Activated CD8-positive, alpha-beta T cell treated with anti-CD3 and anti-CD28 coated beads, Interleukin-2, amount 10 ng/mL, durations not matched to agents 7 days and 5 days (primary cell): ENCODE measurements at regions not wholly inside any gene's neighbourhood (a gene's known extent, or its start where the extent isn't known, plus 50 kb on each side); places are given as distances from the start of the nearest gene placed in this dataset.

ENCODE experiments used
- ATAC-seq: fragments of 150-1000 bp; cut with Tn5 transposase; one replicate; pipeline ENCODE4 v1.10.0; 2021; ENCODE audit warnings: moderate library complexity
- CTCF ChIA-PET: fragments of 350-600 bp; sonication (Branson Sonifier 250); formaldehyde crosslinking; loops from one replicate; lab custom pipeline; 2021; ENCODE audit warnings: antibody characterized with exemption; lab: Charles Lee
- POLR2A ChIA-PET: fragments of 350-600 bp; sonication (Branson Sonifier 250); formaldehyde crosslinking; loops from one replicate; lab custom pipeline; 2021; ENCODE audit warnings: antibody characterized with exemption; lab: Charles Lee
- DNase-seq: peaks from one replicate; pipeline ENCODE4 v3.0.0-alpha.2; 2020
- H3K27ac Mint-ChIP-seq: one replicate; pipeline ENCODE4 v1.8.0; 2021; ENCODE audit warnings: mild to moderate bottlenecking, mixed read lengths
- H3K27me3 Mint-ChIP-seq: one replicate; pipeline ENCODE4 v1.8.0; 2021; ENCODE audit warnings: low read depth, mixed read lengths
- H3K36me3 Mint-ChIP-seq: one replicate; pipeline ENCODE4 v1.8.0; 2021; ENCODE audit warnings: low read depth, mixed read lengths
- H3K4me1 Mint-ChIP-seq: one replicate; pipeline ENCODE4 v1.8.0; 2021; ENCODE audit warnings: low read depth, mixed read lengths
- H3K4me3 Mint-ChIP-seq: one replicate; pipeline ENCODE4 v1.8.0; 2021; ENCODE audit warnings: mild to moderate bottlenecking, mixed read lengths
- H3K9me3 Mint-ChIP-seq: one replicate; pipeline ENCODE4 v1.8.0; 2022; ENCODE audit warnings: mixed read lengths; ENCODE audit not compliant: insufficient read depth

DNA sequence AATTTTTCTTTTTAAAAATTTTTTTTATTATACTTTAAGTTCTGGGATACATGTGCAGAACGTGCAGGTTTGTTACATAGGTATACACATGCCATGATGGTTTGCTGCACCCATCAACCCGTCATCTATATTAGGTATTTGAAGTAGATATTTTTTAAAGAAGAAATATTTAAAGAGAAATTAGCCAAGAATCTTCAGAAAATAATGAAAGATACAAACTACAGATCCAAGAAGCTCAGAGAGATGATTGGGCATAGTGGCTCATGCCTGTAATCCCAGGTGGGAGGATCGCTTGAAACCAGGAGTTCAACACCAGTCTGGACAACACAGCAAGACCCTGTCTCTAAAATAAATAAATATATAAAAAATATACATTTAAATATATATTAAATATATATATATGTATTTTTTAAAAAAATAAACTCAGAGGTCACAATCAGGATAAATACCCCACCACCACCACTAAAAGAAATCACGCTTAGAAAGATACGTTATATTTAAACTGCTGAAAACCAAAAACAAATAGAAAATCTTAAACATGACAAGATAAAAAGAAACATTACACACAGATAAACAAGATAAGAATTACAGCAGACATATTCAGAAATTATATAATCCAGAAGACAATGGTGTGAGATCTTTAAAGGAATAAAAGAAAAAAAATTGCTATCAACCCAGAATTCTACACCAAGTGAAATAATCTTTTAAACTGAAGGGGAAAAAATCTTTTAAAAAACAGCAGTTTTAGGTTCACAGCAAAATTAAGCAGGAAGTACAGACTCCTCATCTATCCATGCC lies 57.5 kb downstream of the CSF2 start:
- DNase-seq (no peak), ATAC-seq (no peak)
- Mint-ChIP-seq H3K4me1 (peaks cover 2% of the 10 kb centered on the region), H3K36me3 (peaks cover 14% of the 10 kb centered on the region), H3K27ac (no peak overlapping the region), H3K4me3 (no peak overlapping the region), H3K27me3 (peaks cover 21% of the 10 kb centered on the region), H3K9me3 (peaks cover 9% of the 10 kb centered on the region)
- ChIA-PET POLR2A (no interaction called here), CTCF (interaction anchor here (0.9 kb wide), 1 partner anchor 66 kb away, joined by 3 read pairs; no protein-coding TSS in a partner anchor)

DNA sequence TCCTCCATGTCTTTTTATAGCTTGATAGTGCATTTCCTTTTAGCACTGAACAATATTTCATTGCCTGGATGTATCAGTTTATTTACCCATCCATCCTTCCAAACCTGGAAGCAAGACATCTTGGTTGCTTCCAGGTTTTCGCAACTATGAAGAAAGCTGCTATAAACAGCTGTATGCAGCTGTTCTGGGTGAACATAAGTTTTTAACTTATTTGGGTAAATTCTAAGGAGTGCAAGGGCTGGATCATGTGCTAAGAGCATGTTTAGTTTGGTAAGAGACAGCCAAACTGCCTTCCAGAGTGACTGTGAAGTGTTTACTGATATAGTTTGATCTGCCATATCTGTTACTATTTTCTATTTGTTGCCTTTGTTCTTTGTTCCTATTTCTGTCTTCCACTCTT lies 58.5 kb downstream of the CSF2 start:
- Mint-ChIP-seq H3K27ac (no peak overlapping the region), H3K36me3 (peaks cover 12% of the 10 kb centered on the region), H3K4me3 (no peak overlapping the region), H3K4me1 (peaks cover 2% of the 10 kb centered on the region), H3K9me3 (peaks cover 9% of the 10 kb centered on the region), H3K27me3 (peaks cover 18% of the 10 kb centered on the region)
- POLR2A ChIA-PET: no interaction called here
- DNase-seq (no peak), ATAC-seq (no peak)
- CTCF ChIA-PET: interaction anchor here (0.9 kb wide), 1 partner anchor 67 kb away, joined by 3 read pairs; no protein-coding TSS in a partner anchor

DNA sequence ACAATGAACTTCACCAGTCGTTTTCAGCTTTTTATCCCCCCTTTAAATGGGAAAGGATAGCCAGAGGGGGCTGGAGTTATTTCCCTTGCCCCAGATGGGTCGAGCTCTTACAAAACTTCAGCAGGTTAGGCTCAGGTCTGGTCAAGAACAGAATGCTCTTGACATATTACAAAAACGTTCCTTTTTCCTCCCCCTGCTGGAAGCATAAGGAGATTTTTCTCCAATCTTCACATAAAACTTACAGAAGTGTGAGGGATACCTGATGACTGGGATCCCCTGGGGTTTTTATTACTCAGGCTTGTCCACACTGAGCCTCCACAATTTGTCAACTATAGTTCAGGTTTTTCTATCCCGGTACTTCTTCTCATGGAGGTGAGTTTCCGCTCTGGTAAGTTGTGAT lies 60.8 kb downstream of the CSF2 start:
- POLR2A ChIA-PET: no interaction called here
- H3K27ac Mint-ChIP-seq: no peak overlapping the region
- H3K4me3 Mint-ChIP-seq: no peak overlapping the region
- H3K4me1 Mint-ChIP-seq: peaks cover 2% of the 10 kb centered on the region
- H3K9me3 Mint-ChIP-seq: no peaks in the 10 kb centered on the region
- no peaks in the 10 kb centered on the region for H3K36me3 Mint-ChIP-seq
- ATAC-seq (no peak), DNase-seq (no peak)
- CTCF ChIA-PET: interaction anchor here (0.9 to 3.4 kb wide), 7 partner anchors 18 to 72 kb away, joined by 3 to 14 read pairs (median 5); no protein-coding TSS in a partner anchor
- peaks cover 21% of the 10 kb centered on the region for H3K27me3 Mint-ChIP-seq

DNA sequence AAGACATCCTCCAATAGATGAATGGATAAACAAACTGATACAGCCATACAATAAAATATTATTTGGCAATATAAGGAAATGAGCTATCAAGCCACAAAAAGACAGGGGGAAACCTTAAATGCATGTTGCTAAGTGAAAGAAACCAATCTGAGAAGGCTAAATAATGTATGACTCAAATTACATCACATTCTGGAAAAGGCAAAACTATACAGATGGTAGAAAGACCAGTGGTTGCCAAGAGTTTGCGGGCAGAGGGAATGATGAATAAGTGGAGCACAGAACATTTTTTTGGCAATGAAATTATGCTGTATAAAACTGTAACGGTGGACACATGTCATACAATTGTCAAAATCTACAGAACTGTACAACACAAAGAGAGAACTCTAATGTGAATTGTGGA lies 63.3 kb downstream of the CSF2 start:
- CTCF ChIA-PET: interaction anchor here (1.0 to 1.3 kb wide), 3 partner anchors 42 to 74 kb away, joined by 3 read pairs; no protein-coding TSS in a partner anchor
- H3K27ac Mint-ChIP-seq: no peak overlapping the region
- DNase-seq: no peak
- no peaks in the 10 kb centered on the region for H3K4me1 Mint-ChIP-seq
- no peak for ATAC-seq
- H3K36me3 Mint-ChIP-seq: no peaks in the 10 kb centered on the region
- H3K4me3 Mint-ChIP-seq: no peak overlapping the region
- peaks cover 28% of the 10 kb centered on the region for H3K27me3 Mint-ChIP-seq
- peaks cover 10% of the 10 kb centered on the region for H3K9me3 Mint-ChIP-seq
- POLR2A ChIA-PET: no interaction called here

DNA sequence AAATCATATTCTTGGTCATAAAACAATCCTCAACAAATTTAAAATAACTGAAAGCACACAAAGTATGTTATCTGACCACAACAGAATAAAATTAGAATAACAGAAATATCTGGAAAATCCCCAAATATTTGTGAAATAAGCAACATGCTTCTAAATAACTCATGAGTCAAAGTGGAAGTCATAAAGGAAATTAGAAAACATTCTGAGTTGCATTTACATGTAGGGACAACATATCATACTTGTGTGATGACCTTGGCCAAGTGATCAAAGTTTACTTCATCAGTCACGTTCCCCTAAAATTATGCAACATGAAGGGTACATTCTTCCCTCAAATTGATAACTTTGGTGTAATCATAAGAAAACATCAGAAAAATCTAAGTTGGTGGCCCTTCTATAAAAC lies 64.7 kb downstream of the CSF2 start:
- Mint-ChIP-seq H3K9me3 (peaks cover 14% of the 10 kb centered on the region), H3K36me3 (no peaks in the 10 kb centered on the region), H3K4me3 (no peak overlapping the region), H3K27ac (no peak overlapping the region), H3K27me3 (peaks cover 29% of the 10 kb centered on the region), H3K4me1 (no peaks in the 10 kb centered on the region)
- ChIA-PET POLR2A (no interaction called here), CTCF (no interaction called here)
- DNase-seq (no peak), ATAC-seq (no peak)
